ENCODE measurements at regions not wholly inside any gene's neighbourhood (a gene's known extent, or its start where the extent isn't known, plus 50 kb on each side); places are given as distances from the start of the nearest gene placed in this dataset.

- Histone ChIP-seq H3K27me3 (replicated peaks in 2 of 5; ENCODE audit: control insufficient read depth in 4 of 5, insufficient read depth in 5 of 5, low read length in 4 of 5) (peaks cover 0 to 5% (median 2%) of the 10 kb centered on the region in 5 experiments), H3K36me3 (ENCODE audit: control insufficient read depth in 4 of 4, insufficient read depth in 4 of 4, low read length in 3 of 4) (no peaks in the 10 kb centered on the region), H3K9me3 (ENCODE audit: control extremely low read depth in 1 of 5, control insufficient read depth in 4 of 5, insufficient read depth in 2 of 5, low read depth in 1 of 5, low read length in 4 of 5) (peaks cover 0 to 3% (median 0%) of the 10 kb centered on the region in 5 experiments), H3K4me1 (ENCODE audit: control extremely low read depth in 1 of 4, control insufficient read depth in 4 of 4, insufficient read depth in 4 of 4, low read length in 3 of 4) (no peaks in the 10 kb centered on the region), H3K4me3 (ENCODE audit: control insufficient read depth in 1 of 7, extremely low read depth in 1 of 7, insufficient read depth in 4 of 7, low read depth in 2 of 7, low read length in 6 of 7) (no peak overlapping the region), H3K27ac (ENCODE audit: insufficient read depth in 1 of 2, low read depth in 1 of 2, low read length in 2 of 2, poor library complexity in 1 of 2, severe bottlenecking in 2 of 2) (no peak overlapping the region)
- POLR2A ChIA-PET, result no interaction called here
- 81% methylated on average over 4 of the region's 4 CpGs for WGBS (ENCODE audit: insufficient coverage)
- CTCF ChIA-PET, result interaction anchor here (1.1 to 7.4 kb wide), 2 partner anchors 64 to 83 kb away, joined by 3 to 90 read pairs; no protein-coding TSS in a partner anchor
- DNase-seq, result peak; percentile 36 to 73 (median 69)
Measured at GRCh38 chr15:79769069-79769481, 127.7 kb downstream of the MTHFS start.

- Histone ChIP-seq H3K4me3 (ENCODE audit: control insufficient read depth in 1 of 7, extremely low read depth in 1 of 7, insufficient read depth in 4 of 7, low read depth in 2 of 7, low read length in 6 of 7) (no peak overlapping the region), H3K9me3 (ENCODE audit: control extremely low read depth in 1 of 5, control insufficient read depth in 4 of 5, insufficient read depth in 2 of 5, low read depth in 1 of 5, low read length in 4 of 5) (peaks cover 0 to 3% (median 0%) of the 10 kb centered on the region in 5 experiments), H3K4me1 (ENCODE audit: control extremely low read depth in 1 of 4, control insufficient read depth in 4 of 4, insufficient read depth in 4 of 4, low read length in 3 of 4) (no peaks in the 10 kb centered on the region), H3K27ac (ENCODE audit: insufficient read depth in 1 of 2, low read depth in 1 of 2, low read length in 2 of 2, poor library complexity in 1 of 2, severe bottlenecking in 2 of 2) (no peak overlapping the region), H3K36me3 (ENCODE audit: control insufficient read depth in 4 of 4, insufficient read depth in 4 of 4, low read length in 3 of 4) (no peaks in the 10 kb centered on the region), H3K27me3 (replicated peaks in 2 of 5; ENCODE audit: control insufficient read depth in 4 of 5, insufficient read depth in 5 of 5, low read length in 4 of 5) (peaks cover 0 to 5% (median 1%) of the 10 kb centered on the region in 5 experiments)
- POLR2A ChIA-PET, result no interaction called here
- WGBS (ENCODE audit: insufficient coverage), result 98% methylated on average over 11 of the region's 11 CpGs
- DNase-seq, result no peak
- CTCF ChIA-PET, result interaction anchor here (0.7 to 7.4 kb wide), 3 partner anchors 63 to 82 kb away, joined by 3 to 90 read pairs (median 3); no protein-coding TSS in a partner anchor
Measured at GRCh38 chr15:79769933-79770759, 126.7 kb downstream of the MTHFS start.

- Histone ChIP-seq H3K36me3 (ENCODE audit: control insufficient read depth in 4 of 4, insufficient read depth in 4 of 4, low read length in 3 of 4) (no peaks in the 10 kb centered on the region), H3K27ac (ENCODE audit: insufficient read depth in 1 of 2, low read depth in 1 of 2, low read length in 2 of 2, poor library complexity in 1 of 2, severe bottlenecking in 2 of 2) (no peak overlapping the region), H3K27me3 (replicated peaks in 2 of 5; ENCODE audit: control insufficient read depth in 4 of 5, insufficient read depth in 5 of 5, low read length in 4 of 5) (peaks cover 0 to 2% (median 0%) of the 10 kb centered on the region in 5 experiments), H3K4me3 (ENCODE audit: control insufficient read depth in 1 of 7, extremely low read depth in 1 of 7, insufficient read depth in 4 of 7, low read depth in 2 of 7, low read length in 6 of 7) (no peak overlapping the region), H3K9me3 (ENCODE audit: control extremely low read depth in 1 of 5, control insufficient read depth in 4 of 5, insufficient read depth in 2 of 5, low read depth in 1 of 5, low read length in 4 of 5) (no peaks in the 10 kb centered on the region), H3K4me1 (ENCODE audit: control extremely low read depth in 1 of 4, control insufficient read depth in 4 of 4, insufficient read depth in 4 of 4, low read length in 3 of 4) (no peaks in the 10 kb centered on the region)
- WGBS (ENCODE audit: insufficient coverage), result 93% methylated on average over 5 of the region's 7 CpGs
- DNase-seq, result no peak
- POLR2A ChIA-PET, result no interaction called here
- CTCF ChIA-PET, result interaction anchor here (7.4 kb wide), 1 partner anchor 79 kb away, joined by 90 read pairs; no protein-coding TSS in a partner anchor
Measured at GRCh38 chr15:79773128-79773527, 123.7 kb downstream of the MTHFS start.

- Histone ChIP-seq H3K27ac (ENCODE audit: insufficient read depth in 1 of 2, low read depth in 1 of 2, low read length in 2 of 2, poor library complexity in 1 of 2, severe bottlenecking in 2 of 2) (no peak overlapping the region), H3K9me3 (ENCODE audit: control extremely low read depth in 1 of 5, control insufficient read depth in 4 of 5, insufficient read depth in 2 of 5, low read depth in 1 of 5, low read length in 4 of 5) (peaks cover 0 to under 1% (median 0%) of the 10 kb centered on the region in 5 experiments), H3K4me1 (ENCODE audit: control extremely low read depth in 1 of 4, control insufficient read depth in 4 of 4, insufficient read depth in 4 of 4, low read length in 3 of 4) (no peaks in the 10 kb centered on the region), H3K27me3 (replicated peaks in 2 of 5; ENCODE audit: control insufficient read depth in 4 of 5, insufficient read depth in 5 of 5, low read length in 4 of 5) (peaks cover 0 to 2% (median 0%) of the 10 kb centered on the region in 5 experiments), H3K4me3 (ENCODE audit: control insufficient read depth in 1 of 7, extremely low read depth in 1 of 7, insufficient read depth in 4 of 7, low read depth in 2 of 7, low read length in 6 of 7) (no peak overlapping the region), H3K36me3 (ENCODE audit: control insufficient read depth in 4 of 4, insufficient read depth in 4 of 4, low read length in 3 of 4) (no peaks in the 10 kb centered on the region)
- ChIA-PET CTCF (no interaction called here), POLR2A (no interaction called here)
- DNase-seq, result no peak
- no CpG with 5 or more reads among the region's 2 CpGs for WGBS (ENCODE audit: insufficient coverage)
Measured at GRCh38 chr15:79775821-79776220, 121.0 kb downstream of the MTHFS start.

- H3K27ac ChIP-seq (ENCODE audit: insufficient read depth in 1 of 2, low read depth in 1 of 2, low read length in 2 of 2, poor library complexity in 1 of 2, severe bottlenecking in 2 of 2), result no peak overlapping the region
- H3K9me3 ChIP-seq (ENCODE audit: control extremely low read depth in 1 of 5, control insufficient read depth in 4 of 5, insufficient read depth in 2 of 5, low read depth in 1 of 5, low read length in 4 of 5), result peaks cover 3 to 21% (median 9%) of the 10 kb centered on the region in 5 experiments
- H3K4me3 ChIP-seq (ENCODE audit: control insufficient read depth in 1 of 7, extremely low read depth in 1 of 7, insufficient read depth in 4 of 7, low read depth in 2 of 7, low read length in 6 of 7), result no peak overlapping the region
- no peaks in the 10 kb centered on the region for H3K27me3 ChIP-seq (replicated peaks in 2 of 5; ENCODE audit: control insufficient read depth in 4 of 5, insufficient read depth in 5 of 5, low read length in 4 of 5)
- POLR2A ChIA-PET, result no interaction called here
- CTCF ChIA-PET, result interaction anchor here (1.6 kb wide), 1 partner anchor 10 kb away, joined by 3 read pairs; no protein-coding TSS in a partner anchor
- DNase-seq, result no peak
- WGBS (ENCODE audit: insufficient coverage), result no CpG with 5 or more reads among the region's 2 CpGs
- no peaks in the 10 kb centered on the region for H3K4me1 ChIP-seq (ENCODE audit: control extremely low read depth in 1 of 4, control insufficient read depth in 4 of 4, insufficient read depth in 4 of 4, low read length in 3 of 4)
- H3K36me3 ChIP-seq (ENCODE audit: control insufficient read depth in 4 of 4, insufficient read depth in 4 of 4, low read length in 3 of 4), result no peaks in the 10 kb centered on the region
Measured at GRCh38 chr15:79777916-79778315, 118.9 kb downstream of the MTHFS start.

- no peaks in the 10 kb centered on the region for H3K27me3 ChIP-seq (replicated peaks in 2 of 5; ENCODE audit: control insufficient read depth in 4 of 5, insufficient read depth in 5 of 5, low read length in 4 of 5)
- no peaks in the 10 kb centered on the region for H3K4me1 ChIP-seq (ENCODE audit: control extremely low read depth in 1 of 4, control insufficient read depth in 4 of 4, insufficient read depth in 4 of 4, low read length in 3 of 4)
- no peak overlapping the region for H3K27ac ChIP-seq (ENCODE audit: insufficient read depth in 1 of 2, low read depth in 1 of 2, low read length in 2 of 2, poor library complexity in 1 of 2, severe bottlenecking in 2 of 2)
- no peak for DNase-seq
- no peak overlapping the region for H3K4me3 ChIP-seq (ENCODE audit: control insufficient read depth in 1 of 7, extremely low read depth in 1 of 7, insufficient read depth in 4 of 7, low read depth in 2 of 7, low read length in 6 of 7)
- POLR2A ChIA-PET, result no interaction called here
- CTCF ChIA-PET, result interaction anchor here (1.6 to 1.7 kb wide), 2 partner anchors 11 to 71 kb away, joined by 3 to 8 read pairs; no protein-coding TSS in a partner anchor
- no peaks in the 10 kb centered on the region for H3K36me3 ChIP-seq (ENCODE audit: control insufficient read depth in 4 of 4, insufficient read depth in 4 of 4, low read length in 3 of 4)
- 90% methylated on average over 3 of the region's 3 CpGs for WGBS (ENCODE audit: insufficient coverage)
- peaks cover 4 to 23% (median 9%) of the 10 kb centered on the region in 5 experiments for H3K9me3 ChIP-seq (ENCODE audit: control extremely low read depth in 1 of 5, control insufficient read depth in 4 of 5, insufficient read depth in 2 of 5, low read depth in 1 of 5, low read length in 4 of 5)
Measured at GRCh38 chr15:79778378-79778990, 118.3 kb downstream of the MTHFS start.

- Histone ChIP-seq H3K9me3 (ENCODE audit: control extremely low read depth in 1 of 5, control insufficient read depth in 4 of 5, insufficient read depth in 2 of 5, low read depth in 1 of 5, low read length in 4 of 5) (peaks cover 4 to 29% (median 9%) of the 10 kb centered on the region in 5 experiments), H3K4me3 (ENCODE audit: control insufficient read depth in 1 of 7, extremely low read depth in 1 of 7, insufficient read depth in 4 of 7, low read depth in 2 of 7, low read length in 6 of 7) (no peak overlapping the region), H3K4me1 (ENCODE audit: control extremely low read depth in 1 of 4, control insufficient read depth in 4 of 4, insufficient read depth in 4 of 4, low read length in 3 of 4) (no peaks in the 10 kb centered on the region), H3K27me3 (replicated peaks in 2 of 5; ENCODE audit: control insufficient read depth in 4 of 5, insufficient read depth in 5 of 5, low read length in 4 of 5) (no peaks in the 10 kb centered on the region), H3K36me3 (ENCODE audit: control insufficient read depth in 4 of 4, insufficient read depth in 4 of 4, low read length in 3 of 4) (no peaks in the 10 kb centered on the region), H3K27ac (ENCODE audit: insufficient read depth in 1 of 2, low read depth in 1 of 2, low read length in 2 of 2, poor library complexity in 1 of 2, severe bottlenecking in 2 of 2) (no peak overlapping the region)
- DNase-seq, result peak in 2 of 3 donors; percentile 48 to 57
- POLR2A ChIA-PET, result no interaction called here
- CTCF ChIA-PET, result interaction anchor here (1.2 to 1.7 kb wide), 3 partner anchors 9 to 74 kb away, joined by 3 to 8 read pairs (median 4); no protein-coding TSS in a partner anchor
- WGBS (ENCODE audit: insufficient coverage), result 77% methylated on average over 2 of the region's 2 CpGs
Measured at GRCh38 chr15:79779746-79780145, 117.1 kb downstream of the MTHFS start.
